Thymus (tissue), 11 donors: ENCODE measurements at regions not wholly inside any gene's neighbourhood (a gene's known extent, or its start where the extent isn't known, plus 50 kb on each side); places are given as distances from the start of the nearest gene placed in this dataset.

Experiments
- DNase-seq, 9 donors: peaks; one replicate each; pipeline ENCODE4 v3.0.0-alpha.2; 2013; ENCODE audit warnings: low spot score in 9 of 9, low read depth in 6 of 9, missing footprints in 1 of 9
- H3K27ac ChIP-seq, 2 donors: one replicate each; pipeline ENCODE4 v1.5.1; 2013; ENCODE audit warnings: control low read depth in 1 of 2, low read depth in 1 of 2, low read length in 1 of 2, mild to moderate bottlenecking in 1 of 2, moderate library complexity in 1 of 2
- H3K27me3 ChIP-seq, 2 donors: one replicate each; pipeline ENCODE4 v1.5.1; 2013; ENCODE audit warnings: low read length in 1 of 2; ENCODE audit not compliant: control insufficient read depth in 2 of 2, insufficient read depth in 1 of 2
- H3K36me3 ChIP-seq, 2 donors: one replicate each; pipeline ENCODE4 v1.5.1; 2013; ENCODE audit warnings: low read length in 1 of 2, mild to moderate bottlenecking in 1 of 2, moderate library complexity in 1 of 2; ENCODE audit not compliant: control insufficient read depth in 2 of 2, insufficient read depth in 2 of 2
- H3K4me1 ChIP-seq, 2 donors: one replicate each; pipeline ENCODE4 v1.5.1; 2013; ENCODE audit warnings: low read length in 2 of 2; ENCODE audit not compliant: control insufficient read depth in 2 of 2, insufficient read depth in 2 of 2
- H3K4me3 ChIP-seq, 2 donors: one replicate each; pipeline ENCODE4 v1.5.1; 2013; ENCODE audit warnings: low read length in 2 of 2, control low read depth in 1 of 2, mild to moderate bottlenecking in 1 of 2
- H3K9me3 ChIP-seq, 2 donors: one replicate each; pipeline ENCODE4 v1.5.1; 2013; ENCODE audit warnings: low read length in 1 of 2, mild to moderate bottlenecking in 1 of 2; ENCODE audit not compliant: control insufficient read depth in 2 of 2, insufficient read depth in 1 of 2
- WGBS: extraction: QIAGEN DNeasy Blood & Tissue Kit; methylation state at CpG from one replicate; pipeline ENCODE4 v1.1.7; 2013; 5-methylcytosine and 5-hydroxymethylcytosine counted together
- donor health status: healthy.

DNA sequence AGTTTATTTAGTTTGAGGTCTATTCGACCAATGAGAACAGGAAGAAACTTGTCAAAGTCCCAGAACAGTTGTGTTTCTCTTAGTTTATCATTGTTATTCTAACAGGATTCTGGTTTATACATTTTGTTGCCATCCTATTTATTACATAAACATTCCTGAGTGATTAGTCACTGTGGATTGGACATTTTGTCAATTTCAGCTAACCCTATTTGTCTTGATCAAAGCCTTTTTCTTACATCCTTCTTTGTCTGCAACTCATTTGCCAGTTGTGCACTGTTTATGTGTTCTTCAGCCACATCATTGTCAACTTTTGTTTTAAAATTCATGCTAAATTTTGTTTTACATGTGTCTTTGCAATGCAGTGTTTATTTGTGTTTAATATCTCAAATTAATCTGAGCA, 886.0 kb upstream of the SLC10A2 start:
- H3K27me3 ChIP-seq, result no peaks in the 10 kb centered on the region
- WGBS, result 80% methylated on average over 1 of the region's 1 CpG
- H3K4me1 ChIP-seq, result no peaks in the 10 kb centered on the region
- H3K27ac ChIP-seq, result no peak overlapping the region
- no peaks in the 10 kb centered on the region for H3K36me3 ChIP-seq
- DNase-seq, result no peak
- no peak overlapping the region for H3K4me3 ChIP-seq
- H3K9me3 ChIP-seq, result no peaks in the 10 kb centered on the region

- no peak for DNase-seq
- Histone ChIP-seq H3K27me3 (no peaks in the 10 kb centered on the region), H3K9me3 (no peaks in the 10 kb centered on the region), H3K27ac (no peak overlapping the region), H3K36me3 (no peaks in the 10 kb centered on the region), H3K4me1 (no peaks in the 10 kb centered on the region), H3K4me3 (no peak overlapping the region)
- WGBS, result 96% methylated on average over 6 of the region's 6 CpGs
Measured at GRCh38 chr13:103948426-103948825, 882.2 kb upstream of the SLC10A2 start.

DNA sequence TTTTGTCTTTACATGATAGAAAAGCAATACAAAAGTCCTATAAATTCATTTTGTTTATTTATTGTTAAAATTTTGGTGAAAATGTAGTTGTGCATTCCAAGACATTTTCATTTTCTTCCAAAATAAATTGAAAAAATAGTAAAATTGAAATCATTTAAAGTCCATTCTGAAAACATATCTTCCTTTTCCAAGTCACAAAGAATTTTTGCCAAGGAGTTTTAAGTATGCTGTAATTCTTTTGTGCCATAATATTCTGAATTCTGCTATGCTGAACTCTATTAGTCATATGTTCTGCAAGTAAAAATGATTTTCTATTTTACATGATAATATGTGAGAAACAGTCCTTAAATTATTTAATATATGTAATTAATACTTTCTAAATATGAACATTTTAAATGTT, 879.6 kb upstream of the SLC10A2 start:
- H3K27ac ChIP-seq, result no peak overlapping the region
- no peaks in the 10 kb centered on the region for H3K36me3 ChIP-seq
- no peak overlapping the region for H3K4me3 ChIP-seq
- H3K27me3 ChIP-seq, result no peaks in the 10 kb centered on the region
- DNase-seq, result no peak
- no peaks in the 10 kb centered on the region for H3K4me1 ChIP-seq
- H3K9me3 ChIP-seq, result no peaks in the 10 kb centered on the region

GRCh38 chr13:103941506-103942140, 875.4 kb upstream of the SLC10A2 start:
- H3K9me3 ChIP-seq, result peaks cover 0 to 4% of the 10 kb centered on the region in 2 donors
- WGBS, result 68% methylated on average over 1 of the region's 1 CpG
- H3K27ac ChIP-seq, result no peak overlapping the region
- DNase-seq, result no peak
- no peaks in the 10 kb centered on the region for H3K4me1 ChIP-seq
- H3K4me3 ChIP-seq, result no peak overlapping the region
- no peaks in the 10 kb centered on the region for H3K36me3 ChIP-seq
- H3K27me3 ChIP-seq, result no peaks in the 10 kb centered on the region

DNA sequence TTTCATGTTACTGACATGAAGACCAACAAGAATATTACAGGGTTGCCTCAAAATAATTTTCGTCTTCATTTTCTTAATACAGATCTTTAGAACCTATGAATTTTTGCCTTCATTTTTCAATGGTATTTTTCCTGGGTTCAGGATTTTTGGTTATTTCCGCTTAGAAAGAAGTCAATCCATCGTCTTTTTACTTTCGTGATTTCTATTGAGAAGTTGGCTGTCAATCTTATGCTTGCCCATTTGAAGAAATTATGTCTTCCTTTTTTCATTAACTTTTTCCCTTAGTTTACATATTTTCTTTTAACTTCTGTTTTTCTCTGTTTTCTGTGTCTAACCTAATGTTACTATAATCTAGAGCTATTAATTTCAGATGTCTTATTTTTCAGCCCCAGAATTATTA, 868.9 kb upstream of the SLC10A2 start:
- H3K4me1 ChIP-seq, result no peaks in the 10 kb centered on the region
- no peaks in the 10 kb centered on the region for H3K36me3 ChIP-seq
- H3K9me3 ChIP-seq, result peaks cover 0 to 4% of the 10 kb centered on the region in 2 donors
- DNase-seq, result no peak
- WGBS, result 85% methylated on average over 4 of the region's 4 CpGs
- H3K27ac ChIP-seq, result no peak overlapping the region
- no peaks in the 10 kb centered on the region for H3K27me3 ChIP-seq
- H3K4me3 ChIP-seq, result no peak overlapping the region

DNA sequence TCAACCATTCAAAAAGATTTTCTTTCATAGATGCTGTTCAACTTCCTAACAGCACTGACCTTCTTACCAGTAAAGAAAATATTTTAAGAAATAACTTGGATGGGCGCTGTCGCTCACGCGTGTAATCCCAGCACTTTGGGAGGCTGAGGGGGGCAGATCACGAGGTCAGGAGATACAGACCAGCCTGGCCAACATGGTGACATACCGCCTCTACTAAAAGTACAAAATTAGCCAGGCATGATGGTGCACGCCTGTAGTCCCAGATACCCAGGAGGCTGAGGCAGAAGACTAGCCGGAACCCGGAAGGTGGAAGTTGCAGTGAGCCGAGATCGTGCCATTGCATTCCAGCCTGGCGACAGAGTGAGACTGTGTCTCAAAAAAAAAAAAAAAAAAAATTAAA, 865.7 kb upstream of the SLC10A2 start:
- 94% methylated on average over 12 of the region's 12 CpGs for WGBS
- Histone ChIP-seq H3K27me3 (no peaks in the 10 kb centered on the region), H3K9me3 (no peaks in the 10 kb centered on the region), H3K4me1 (no peaks in the 10 kb centered on the region), H3K27ac (no peak overlapping the region), H3K4me3 (no peak overlapping the region), H3K36me3 (no peaks in the 10 kb centered on the region)
- DNase-seq, result no peak

- no peak overlapping the region for H3K27ac ChIP-seq
- no peaks in the 10 kb centered on the region for H3K9me3 ChIP-seq
- H3K27me3 ChIP-seq, result no peaks in the 10 kb centered on the region
- no peak for DNase-seq
- no peaks in the 10 kb centered on the region for H3K4me1 ChIP-seq
- H3K36me3 ChIP-seq, result no peaks in the 10 kb centered on the region
- no peak overlapping the region for H3K4me3 ChIP-seq
- 87% methylated on average over 3 of the region's 3 CpGs for whole genome bisulfite sequencing
Measured at GRCh38 chr13:103931331-103931845, 865.2 kb upstream of the SLC10A2 start.

DNA sequence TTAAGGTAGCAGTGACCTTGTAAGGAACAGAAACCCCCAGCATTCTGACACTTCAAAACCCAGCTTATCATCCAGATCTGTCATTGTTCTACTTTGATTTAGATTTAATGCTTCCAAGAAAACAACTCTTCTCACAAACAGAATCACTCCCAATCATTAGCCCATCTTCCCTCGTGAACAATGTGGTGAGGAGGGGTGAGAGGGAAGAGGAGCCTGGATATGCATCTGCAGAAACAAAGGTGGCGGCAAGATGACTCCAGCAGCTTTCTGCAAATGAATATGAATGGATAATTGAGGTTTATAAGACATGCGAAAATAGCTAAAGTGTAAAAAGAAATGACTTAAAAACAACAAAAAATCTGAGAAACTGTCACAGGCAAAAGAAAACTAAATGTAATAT, 859.9 kb upstream of the SLC10A2 start:
- Histone ChIP-seq H3K36me3 (no peaks in the 10 kb centered on the region), H3K4me1 (no peaks in the 10 kb centered on the region), H3K4me3 (no peak overlapping the region), H3K27me3 (no peaks in the 10 kb centered on the region), H3K9me3 (no peaks in the 10 kb centered on the region), H3K27ac (no peak overlapping the region)
- no peak for DNase-seq
- WGBS, result 91% methylated on average over 3 of the region's 3 CpGs

- DNase-seq, result no peak
- H3K27me3 ChIP-seq, result no peaks in the 10 kb centered on the region
- H3K36me3 ChIP-seq, result no peaks in the 10 kb centered on the region
- H3K4me1 ChIP-seq, result no peaks in the 10 kb centered on the region
- H3K27ac ChIP-seq, result no peak overlapping the region
- no peak overlapping the region for H3K4me3 ChIP-seq
- H3K9me3 ChIP-seq, result no peaks in the 10 kb centered on the region
- 94% methylated on average over 1 of the region's 1 CpG for WGBS
Measured at GRCh38 chr13:103908911-103909310, 842.7 kb upstream of the SLC10A2 start.
